NCI-H1436 (cell line): ENCODE measurements at regions not wholly inside any gene's neighbourhood (a gene's known extent, or its start where the extent isn't known, plus 50 kb on each side); places are given as distances from the start of the nearest gene placed in this dataset.

ENCODE experiments used
- DNase-seq: peaks from one replicate; lab custom pipeline; 2025; lab: John Stamatoyannopoulos, UW

DNA sequence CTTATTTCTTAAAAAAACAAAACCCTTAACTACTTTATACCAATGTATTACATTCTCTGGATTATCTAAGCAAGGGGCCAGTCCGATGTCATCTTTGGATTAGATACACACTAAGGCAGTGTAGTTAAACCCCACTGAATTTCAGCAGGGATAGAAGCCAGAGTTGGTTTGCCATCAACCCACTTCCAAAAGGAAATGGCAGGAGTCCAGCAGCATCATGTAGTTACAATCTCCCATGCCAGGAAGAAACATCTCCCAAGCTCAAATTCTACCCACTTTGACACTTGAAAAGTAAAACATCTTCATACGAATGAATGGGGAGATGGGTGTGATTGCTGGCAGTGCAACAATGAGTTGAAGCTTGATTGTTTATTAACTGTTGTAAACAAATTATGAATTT, 203.5 kb upstream of the PLXNC1 start:
- DNase-seq = no peak

GRCh38 chr12:93946542-93947150, 201.7 kb upstream of the PLXNC1 start:
- no peak for DNase-seq

- DNase-seq = no peak
Measured at GRCh38 chr12:93947486-93947885, 200.9 kb upstream of the PLXNC1 start.

DNA sequence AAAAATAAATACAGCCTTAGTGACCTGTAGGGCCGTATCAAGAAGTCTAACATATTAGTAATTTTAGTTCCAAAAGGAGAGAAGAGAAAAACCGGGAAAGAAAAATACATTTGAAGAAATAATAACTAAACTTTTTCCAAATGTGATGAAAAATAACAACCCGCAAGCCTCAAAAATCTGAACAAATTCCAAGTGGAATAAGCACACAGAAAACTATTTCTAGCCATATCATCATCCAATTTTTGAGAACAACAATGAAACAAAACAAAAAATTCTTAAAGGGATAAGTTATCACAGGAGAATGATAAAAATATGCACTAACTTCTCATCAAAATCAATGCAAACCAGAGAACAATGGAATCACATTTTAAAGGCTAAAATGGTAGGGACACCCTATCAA, 198.1 kb upstream of the PLXNC1 start:
- no peak for DNase-seq

DNA sequence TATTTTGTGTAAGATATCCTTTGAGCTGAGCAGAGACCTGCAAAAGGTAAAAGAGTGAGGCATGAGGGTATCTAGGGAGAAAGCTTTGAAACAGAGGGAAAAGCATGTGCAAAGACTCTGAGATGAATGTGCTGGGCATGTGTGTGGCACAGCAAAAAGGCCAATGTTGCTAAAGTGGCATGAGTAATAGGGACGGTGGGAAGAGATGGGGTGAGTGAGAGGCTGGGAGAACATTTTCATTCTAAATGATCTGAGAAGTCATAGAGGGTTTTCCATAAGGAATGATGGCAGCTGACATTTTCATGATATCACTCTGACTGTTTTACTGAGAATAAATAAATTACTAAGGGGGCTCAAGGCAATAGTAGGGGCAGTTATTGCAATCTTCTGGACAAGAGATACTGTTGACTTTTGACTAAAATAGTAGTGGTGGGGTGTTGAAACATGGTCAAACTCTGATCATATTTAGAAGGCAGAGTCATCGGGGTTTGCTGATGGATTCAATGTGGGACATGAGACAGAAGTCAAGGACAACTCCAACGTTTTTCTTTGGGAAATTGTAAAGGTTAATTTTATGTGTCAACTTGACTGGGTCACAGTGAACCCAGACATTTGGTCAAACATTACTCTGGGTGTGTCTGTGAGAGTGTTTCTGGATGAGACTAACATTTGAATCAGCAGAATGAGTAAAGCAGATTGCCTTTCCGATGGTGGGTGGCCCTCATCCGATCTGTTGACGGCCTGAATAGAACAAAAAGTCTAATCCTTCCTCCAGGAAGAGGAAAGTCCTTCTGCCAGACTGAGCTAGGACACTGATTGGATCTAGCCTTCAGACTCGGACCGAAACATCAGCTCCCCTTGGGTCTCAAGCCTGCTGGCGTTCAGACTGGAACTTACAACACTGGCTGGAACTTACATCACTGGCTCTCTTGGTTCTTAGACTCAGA, 193.9 kb upstream of the PLXNC1 start:
- DNase-seq = no peak

DNA sequence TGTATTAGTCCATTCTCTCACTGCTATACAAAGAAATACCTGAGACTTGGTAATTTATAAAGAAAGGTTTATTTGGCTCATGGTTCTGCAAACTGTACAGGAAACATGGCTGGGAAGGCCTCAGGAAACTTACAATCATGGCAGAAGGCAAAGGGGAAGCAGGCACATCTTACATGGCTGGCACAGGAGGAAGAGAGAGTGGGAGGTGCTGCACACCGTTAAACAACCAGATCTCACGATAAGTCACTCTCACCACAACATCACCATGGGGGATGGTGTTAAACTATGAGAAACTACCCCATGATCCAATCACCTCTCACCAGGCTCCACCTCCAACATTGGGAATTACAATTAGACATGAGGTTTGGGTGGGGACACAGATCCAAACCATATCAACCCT, 191.8 kb upstream of the PLXNC1 start:
- DNase-seq = no peak

GRCh38 chr12:93957168-93957567, 191.2 kb upstream of the PLXNC1 start:
- DNase-seq = no peak

- no peak for DNase-seq
Measured at GRCh38 chr12:93957870-93958269, 190.5 kb upstream of the PLXNC1 start.

DNA sequence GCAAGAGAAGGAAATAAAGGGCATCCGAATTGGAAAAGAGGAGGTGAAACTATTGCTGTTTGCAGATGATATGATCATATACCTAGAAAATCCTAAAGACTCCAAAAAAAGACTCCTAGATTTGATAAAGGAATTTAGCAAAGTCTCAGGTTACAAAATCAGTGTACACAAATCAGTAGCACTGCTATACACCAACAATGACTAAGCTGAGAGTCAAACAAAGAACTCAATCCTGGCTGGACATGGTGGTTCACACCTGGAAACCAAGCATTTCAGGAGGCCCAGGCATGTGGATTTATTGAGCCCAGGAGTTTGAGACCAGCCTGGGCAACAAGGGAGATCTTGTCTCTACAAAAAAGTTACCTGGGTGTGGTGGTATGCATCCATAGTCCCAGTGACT, 188.7 kb upstream of the PLXNC1 start:
- no peak for DNase-seq

DNA sequence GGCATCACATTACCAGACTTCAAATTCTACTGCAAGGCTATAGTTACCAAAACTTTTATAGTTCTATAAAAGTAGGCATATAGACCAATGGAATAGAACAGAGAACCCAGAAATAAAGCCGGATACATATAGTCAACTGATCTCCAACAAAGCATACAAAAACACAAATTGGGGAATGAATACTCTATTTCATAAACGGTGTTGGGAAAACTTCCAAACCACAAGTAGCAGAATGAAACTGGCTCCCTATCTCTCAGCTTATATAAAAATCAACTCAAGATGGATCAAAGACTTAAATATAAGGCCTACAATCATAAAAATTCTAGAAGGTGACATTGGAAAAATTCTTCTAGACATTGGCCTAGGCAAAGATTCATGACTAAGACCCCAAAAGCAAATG, 187.9 kb upstream of the PLXNC1 start:
- DNase-seq = no peak

DNA sequence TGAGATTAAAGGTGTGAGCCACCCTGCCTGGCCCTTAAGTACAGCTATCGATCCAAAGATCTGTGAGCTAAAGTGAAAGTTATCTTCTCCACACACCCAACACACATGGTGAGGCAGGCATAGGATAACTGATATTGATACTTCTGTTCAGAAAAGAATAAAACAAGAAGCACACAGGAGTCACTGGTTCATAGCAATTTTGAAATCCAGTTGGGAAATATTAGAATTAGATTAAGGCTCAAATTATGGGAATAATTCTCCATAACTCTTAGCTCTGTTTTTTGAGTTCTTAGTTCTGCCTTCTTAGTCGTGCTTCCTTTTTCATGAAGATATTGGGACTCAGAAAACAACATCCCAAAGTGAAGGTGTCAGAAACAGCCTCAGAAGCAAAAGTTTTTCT, 186.0 kb upstream of the PLXNC1 start:
- DNase-seq = no peak

DNA sequence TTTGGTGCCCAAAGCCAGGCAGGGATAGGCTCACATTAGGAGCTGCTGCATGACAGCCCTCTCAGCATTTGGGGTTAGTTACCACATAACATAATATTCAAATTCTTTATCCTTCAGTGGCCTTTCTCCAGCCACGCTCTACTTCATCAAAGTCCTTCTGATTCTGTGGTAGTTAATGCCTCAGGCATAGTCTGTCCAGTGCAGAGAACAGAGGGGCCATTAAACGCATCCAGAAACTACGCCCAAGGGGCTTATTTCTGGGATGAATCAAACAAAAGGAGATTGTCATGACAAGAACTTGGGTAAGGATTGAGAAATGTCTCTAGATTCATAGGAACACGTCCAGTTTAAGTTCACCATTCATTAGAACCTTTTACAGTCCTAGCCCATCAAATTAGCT, 183.4 kb upstream of the PLXNC1 start:
- no peak for DNase-seq

- no peak for DNase-seq
Measured at GRCh38 chr12:93966516-93967133, 181.8 kb upstream of the PLXNC1 start.

DNA sequence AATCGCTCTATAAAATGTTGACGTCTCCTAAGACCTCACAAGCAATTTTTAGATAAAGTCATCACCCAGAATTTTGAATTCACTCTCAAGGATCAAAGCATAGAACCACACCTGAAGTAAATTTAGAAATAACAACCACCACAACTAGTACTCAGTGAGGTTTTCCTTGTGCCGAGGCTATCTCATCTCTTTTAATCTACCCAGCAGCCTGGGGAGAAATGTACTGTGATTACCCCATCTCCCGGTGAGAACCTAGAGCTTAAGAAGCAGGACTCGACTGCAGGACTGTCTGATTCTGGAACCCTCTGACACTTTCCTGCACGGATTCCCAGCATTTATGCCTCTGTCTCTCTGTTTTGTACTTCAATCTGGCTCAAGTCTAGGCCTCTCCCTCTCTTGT, 180.9 kb upstream of the PLXNC1 start:
- DNase-seq = no peak

- no peak for DNase-seq
Measured at GRCh38 chr12:93968536-93969285, 179.7 kb upstream of the PLXNC1 start.

GRCh38 chr12:93970900-93971688, 177.3 kb upstream of the PLXNC1 start:
- DNase-seq = no peak

DNA sequence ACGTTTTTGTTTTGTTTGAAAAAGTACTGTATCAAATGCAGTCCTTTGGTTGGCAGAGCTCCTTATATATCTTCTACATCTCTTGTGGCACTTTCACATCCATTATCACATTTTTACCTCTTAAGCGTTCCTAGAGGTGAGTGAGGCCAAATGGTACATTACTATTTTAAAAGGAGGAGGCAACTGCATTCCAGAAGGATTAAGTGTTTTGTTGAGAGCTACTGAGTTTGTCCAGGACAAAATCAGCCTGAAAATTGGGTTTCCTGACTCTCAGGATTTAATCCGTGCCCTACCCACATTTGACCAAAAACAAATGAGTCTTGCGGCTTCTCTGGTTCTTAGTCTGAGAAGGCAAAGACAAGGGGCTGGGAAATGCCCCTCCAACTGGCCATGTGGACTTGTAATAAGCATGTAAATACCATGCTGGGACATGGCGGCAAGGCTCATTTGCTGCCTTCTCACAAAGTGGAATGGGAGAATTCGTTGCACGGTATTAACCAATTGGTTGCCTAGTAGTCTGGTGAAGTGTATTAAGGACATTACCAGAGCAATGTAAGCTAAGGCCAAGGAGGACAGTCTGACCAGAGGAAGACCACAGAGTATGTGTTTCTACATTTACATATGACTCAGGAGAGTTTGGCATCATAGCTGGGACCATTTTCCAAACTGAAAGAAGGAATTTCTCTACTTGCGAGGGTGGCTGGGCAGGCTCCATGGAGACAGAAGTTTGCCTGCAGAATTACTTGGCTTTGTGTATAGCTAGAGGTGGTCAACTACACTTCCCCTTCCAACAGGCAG, 175.8 kb upstream of the PLXNC1 start:
- DNase-seq = no peak

DNA sequence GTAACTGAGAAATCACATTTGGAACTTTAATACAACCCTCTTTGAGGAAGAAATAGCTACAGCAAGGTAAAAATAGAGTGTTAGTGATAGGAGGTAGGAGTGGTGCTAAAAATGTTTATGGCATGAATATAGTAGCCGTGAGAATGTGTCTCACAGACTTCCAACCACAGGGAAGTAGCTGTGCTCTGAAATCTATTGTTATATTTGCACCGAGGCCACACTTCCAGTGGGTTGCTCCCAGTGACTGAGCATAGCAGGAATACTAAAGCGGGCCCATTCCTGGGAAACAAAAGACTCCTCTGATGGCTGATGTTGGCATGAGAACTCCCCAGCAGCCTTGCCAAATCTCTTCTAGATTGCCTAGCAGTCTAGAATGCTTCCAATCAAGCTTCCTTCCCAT, 174.1 kb upstream of the PLXNC1 start:
- DNase-seq = no peak

DNA sequence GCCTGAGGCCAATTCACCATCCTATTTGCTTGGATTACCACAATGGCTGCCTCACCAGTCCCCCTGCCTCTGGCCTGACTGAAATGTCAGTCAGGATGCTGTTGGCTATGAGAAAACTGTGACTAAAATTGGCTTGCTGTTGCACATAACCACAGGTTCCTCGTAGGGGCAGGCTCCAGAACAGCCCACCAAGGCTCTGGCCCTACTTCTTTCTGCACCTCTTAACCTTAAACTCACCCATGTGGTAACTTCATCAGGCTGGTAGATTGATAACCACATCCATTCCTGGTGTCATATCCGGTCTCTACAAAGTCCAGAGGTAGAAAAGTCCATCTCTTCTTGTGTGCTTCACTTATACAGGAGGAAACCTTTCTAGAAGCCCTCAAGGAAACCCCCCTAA, 172.4 kb upstream of the PLXNC1 start:
- no peak for DNase-seq

DNA sequence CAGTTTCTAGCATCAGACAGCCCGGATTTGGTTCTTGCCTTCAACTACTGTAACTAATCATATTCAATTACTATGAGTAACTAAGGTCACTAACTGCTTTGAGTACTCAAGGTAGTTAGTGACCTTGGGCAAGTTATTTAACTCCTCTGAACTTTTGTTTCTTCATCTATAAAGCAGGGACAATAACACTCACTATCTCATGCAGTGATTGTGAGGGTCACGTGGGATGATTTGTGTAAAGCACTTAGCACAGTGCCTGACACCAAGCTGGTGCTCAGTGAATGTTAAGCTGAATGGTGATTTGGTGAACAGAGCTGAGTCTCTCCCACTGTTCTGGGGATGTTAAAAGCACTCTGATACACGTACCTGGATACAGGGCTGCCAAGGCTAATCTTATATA, 171.3 kb upstream of the PLXNC1 start:
- DNase-seq = no peak

DNA sequence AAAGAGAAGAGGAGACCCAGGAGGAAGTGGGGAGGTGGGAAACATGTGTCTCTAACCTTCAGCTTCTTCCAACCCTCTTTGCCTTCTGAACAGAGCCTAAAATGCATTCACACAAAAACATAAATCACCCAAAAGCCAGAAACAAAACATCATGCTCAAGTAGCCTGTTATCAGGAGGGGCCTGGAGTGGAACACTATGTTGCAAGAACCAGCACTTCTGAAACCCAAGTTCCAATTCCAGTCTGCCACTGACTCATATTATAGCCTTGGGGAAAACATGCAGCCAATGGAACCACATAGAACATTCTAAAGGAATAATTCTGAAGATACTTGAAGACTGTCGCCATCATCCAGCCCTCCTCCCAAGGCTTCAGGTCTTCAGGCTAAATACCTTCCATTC, 169.8 kb upstream of the PLXNC1 start:
- DNase-seq = no peak
